Mammary epithelial cell (primary cell): ENCODE measurements at regions not wholly inside any gene's neighbourhood (a gene's known extent, or its start where the extent isn't known, plus 50 kb on each side); places are given as distances from the start of the nearest gene placed in this dataset.

Experiments used
- CTCF ChIP-seq, 2 donors: IDR thresholded peaks in 1 of 2; conservative IDR thresholded peaks in 1 of 2; 2 replicates each; pipeline ENCODE4 v1.5.1; 2011 to 2012; ENCODE audit warnings: inconsistent platforms in 2 of 2, low read length in 2 of 2, mild to moderate bottlenecking in 2 of 2, control low read depth in 1 of 2, low read depth in 1 of 2; ENCODE audit not compliant: insufficient read depth in 1 of 2; ENCODE audit errors: extremely low read depth in 1 of 2
- EZH2 ChIP-seq: IDR thresholded peaks from 2 replicates; pipeline ENCODE4 v1.6.1; 2012; ENCODE audit warnings: low read length, inconsistent platforms, borderline replicate concordance

GRCh38 chr13:84399320-84400085 lies 517.2 kb upstream of the SLITRK1 start:
- TF ChIP-seq CTCF (conservative IDR thresholded peaks at IDR 0.05 in 1 of 2, IDR thresholded peaks at IDR 0.05 in 1 of 2; ENCODE audit: extremely low read depth in 1 of 2, insufficient read depth in 1 of 2, low read depth in 1 of 2, low read length in 2 of 2) (no peak), EZH2 (no peak)
